ENCODE measurements at regions not wholly inside any gene's neighbourhood (a gene's known extent, or its start where the extent isn't known, plus 50 kb on each side); places are given as distances from the start of the nearest gene placed in this dataset.

DNA sequence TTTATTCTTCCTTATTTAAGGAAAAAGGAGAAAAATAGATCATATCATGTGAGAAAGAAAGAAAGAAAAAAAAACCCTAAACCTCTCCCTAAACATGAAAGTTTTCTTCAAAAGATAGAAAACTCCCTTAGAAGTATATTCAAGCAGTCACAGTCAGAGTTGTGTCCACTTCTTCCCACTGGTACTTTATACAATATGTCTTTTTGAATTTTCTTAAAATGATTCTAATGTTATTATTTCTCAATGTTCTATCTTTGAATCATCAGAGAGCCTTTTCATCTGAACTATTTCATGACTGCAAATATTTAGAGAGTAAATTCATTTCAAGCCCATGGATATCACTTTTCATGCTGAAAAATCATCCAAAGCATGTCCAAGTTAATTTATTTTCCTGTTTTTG lies 205.2 kb upstream of the SPOPL start:
- H3K36me3 ChIP-seq (ENCODE audit: low read depth) = no peaks in the 10 kb centered on the region
- no peaks in the 10 kb centered on the region for H3K79me2 ChIP-seq (ENCODE audit: insufficient read depth)
- no peaks in the 10 kb centered on the region for H3K27me3 ChIP-seq (replicated peaks; ENCODE audit: insufficient read depth)
- no peaks in the 10 kb centered on the region for H3F3A ChIP-seq (ENCODE audit: insufficient read depth)
- no peak overlapping the region for H3K9ac ChIP-seq
- H3K4me1 ChIP-seq (ENCODE audit: insufficient read depth) = no peaks in the 10 kb centered on the region
- no peak overlapping the region for H2AFZ ChIP-seq
- TF ChIP-seq EZH2 (IDR thresholded peaks at IDR 0.05; ENCODE audit: insufficient read depth, poor library complexity, severe bottlenecking) (no peak), EZH2phosphoT487 (IDR thresholded peaks at IDR 0.05; ENCODE audit: insufficient read depth, low read depth) (no peak)
- H3K9me2 ChIP-seq (ENCODE audit: insufficient read depth) = no peaks in the 10 kb centered on the region
- no peaks in the 10 kb centered on the region for H3K9me3 ChIP-seq (ENCODE audit: low read depth)
- H3K27ac ChIP-seq = no peak overlapping the region
- no peak for DNase-seq
- in situ Hi-C loops (cut with MboI) = no loop called here
- H3K4me3 ChIP-seq = no peak overlapping the region
- H4K20me1 ChIP-seq (ENCODE audit: insufficient read depth) = no peaks in the 10 kb centered on the region
- H3K4me2 ChIP-seq (ENCODE audit: unreplicated experiment) = no peak overlapping the region

GRCh38 chr2:138298120-138298814 lies 203.3 kb upstream of the SPOPL start:
- DNase-seq = no peak
- in situ Hi-C loops (cut with MboI) = no loop called here

GRCh38 chr2:138298900-138299299 lies 202.7 kb upstream of the SPOPL start:
- H2AFZ ChIP-seq = no peak overlapping the region
- DNase-seq = no peak
- no peaks in the 10 kb centered on the region for H3K79me2 ChIP-seq (ENCODE audit: insufficient read depth)
- no peaks in the 10 kb centered on the region for H3K36me3 ChIP-seq (ENCODE audit: low read depth)
- in situ Hi-C loops (cut with MboI) = no loop called here
- H3K4me2 ChIP-seq (ENCODE audit: unreplicated experiment) = no peak overlapping the region
- TF ChIP-seq EZH2phosphoT487 (IDR thresholded peaks at IDR 0.05; ENCODE audit: insufficient read depth, low read depth) (no peak), EZH2 (IDR thresholded peaks at IDR 0.05; ENCODE audit: insufficient read depth, poor library complexity, severe bottlenecking) (no peak)
- no peaks in the 10 kb centered on the region for H3K9me3 ChIP-seq (ENCODE audit: low read depth)
- no peak overlapping the region for H3K27ac ChIP-seq
- no peak overlapping the region for H3K9ac ChIP-seq
- H4K20me1 ChIP-seq (ENCODE audit: insufficient read depth) = no peaks in the 10 kb centered on the region
- H3K4me1 ChIP-seq (ENCODE audit: insufficient read depth) = no peaks in the 10 kb centered on the region
- H3K27me3 ChIP-seq (replicated peaks; ENCODE audit: insufficient read depth) = no peaks in the 10 kb centered on the region
- H3K9me2 ChIP-seq (ENCODE audit: insufficient read depth) = no peaks in the 10 kb centered on the region
- H3K4me3 ChIP-seq = no peak overlapping the region
- no peaks in the 10 kb centered on the region for H3F3A ChIP-seq (ENCODE audit: insufficient read depth)
- 92 to 95% methylated on average over 3 of the region's 3 CpGs for WGBS, 2 experiments (ENCODE audit: low coverage in 1 of 2, low lambda C conversion rate in 2 of 2, missing lambda C conversion rate in 2 of 2)

More at GRCh38 chr2:138298120-138298814, 203.3 kb upstream of the SPOPL start:
- H3K27me3 ChIP-seq (replicated peaks; ENCODE audit: insufficient read depth) = no peaks in the 10 kb centered on the region
- H4K20me1 ChIP-seq (ENCODE audit: insufficient read depth) = no peaks in the 10 kb centered on the region
- no peak overlapping the region for H3K4me2 ChIP-seq (ENCODE audit: unreplicated experiment)
- no peaks in the 10 kb centered on the region for H3K9me3 ChIP-seq (ENCODE audit: low read depth)
- no peaks in the 10 kb centered on the region for H3K36me3 ChIP-seq (ENCODE audit: low read depth)
- no peaks in the 10 kb centered on the region for H3K79me2 ChIP-seq (ENCODE audit: insufficient read depth)
- TF ChIP-seq EZH2 (IDR thresholded peaks at IDR 0.05; ENCODE audit: insufficient read depth, poor library complexity, severe bottlenecking) = no peak
- TF ChIP-seq EZH2phosphoT487 (IDR thresholded peaks at IDR 0.05; ENCODE audit: insufficient read depth, low read depth) = no peak
- H3K4me1 ChIP-seq (ENCODE audit: insufficient read depth) = no peaks in the 10 kb centered on the region
- no peak overlapping the region for H3K27ac ChIP-seq
- no peaks in the 10 kb centered on the region for H3F3A ChIP-seq (ENCODE audit: insufficient read depth)
- WGBS, 2 experiments (ENCODE audit: low coverage in 1 of 2, low lambda C conversion rate in 2 of 2, missing lambda C conversion rate in 2 of 2) = 88% methylated on average over 11 of the region's 11 CpGs
- H2AFZ ChIP-seq = no peak overlapping the region
- no peaks in the 10 kb centered on the region for H3K9me2 ChIP-seq (ENCODE audit: insufficient read depth)
- no peak overlapping the region for H3K4me3 ChIP-seq
- no peak overlapping the region for H3K9ac ChIP-seq

DNA sequence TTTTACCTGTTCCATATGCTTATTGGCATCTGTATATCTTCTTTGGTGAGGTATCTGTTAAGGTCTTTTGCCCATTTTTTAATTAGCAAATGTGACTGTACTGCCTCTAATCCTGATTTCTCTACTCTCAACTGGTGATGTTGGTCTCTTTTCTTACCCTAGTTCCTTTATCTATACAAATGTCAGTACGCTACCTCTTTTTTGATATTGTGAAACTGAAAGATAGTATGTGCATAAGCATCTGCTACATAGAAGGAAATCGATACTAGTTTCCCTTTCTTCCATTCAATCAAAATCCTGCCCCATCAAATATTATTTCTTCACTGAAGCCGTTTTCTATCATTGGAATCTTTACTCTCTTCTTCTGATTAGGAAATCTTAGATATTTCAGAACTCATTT lies 194.9 kb upstream of the SPOPL start:
- no peak overlapping the region for H3K4me3 ChIP-seq
- no peaks in the 10 kb centered on the region for H3K79me2 ChIP-seq (ENCODE audit: insufficient read depth)
- H3K27ac ChIP-seq = no peak overlapping the region
- H4K20me1 ChIP-seq (ENCODE audit: insufficient read depth) = no peaks in the 10 kb centered on the region
- H3F3A ChIP-seq (ENCODE audit: insufficient read depth) = no peaks in the 10 kb centered on the region
- H2AFZ ChIP-seq = no peak overlapping the region
- H3K36me3 ChIP-seq (ENCODE audit: low read depth) = no peaks in the 10 kb centered on the region
- H3K4me1 ChIP-seq (ENCODE audit: insufficient read depth) = no peaks in the 10 kb centered on the region
- H3K27me3 ChIP-seq (replicated peaks; ENCODE audit: insufficient read depth) = no peaks in the 10 kb centered on the region
- TF ChIP-seq EZH2 (IDR thresholded peaks at IDR 0.05; ENCODE audit: insufficient read depth, poor library complexity, severe bottlenecking) = no peak
- no peak for TF ChIP-seq EZH2phosphoT487 (IDR thresholded peaks at IDR 0.05; ENCODE audit: insufficient read depth, low read depth)
- H3K9me3 ChIP-seq (ENCODE audit: low read depth) = no peaks in the 10 kb centered on the region
- DNase-seq = no peak
- H3K9me2 ChIP-seq (ENCODE audit: insufficient read depth) = no peaks in the 10 kb centered on the region
- 69 to 75% methylated on average over 3 of the region's 3 CpGs for WGBS, 2 experiments (ENCODE audit: low coverage in 1 of 2, low lambda C conversion rate in 2 of 2, missing lambda C conversion rate in 2 of 2)
- H3K4me2 ChIP-seq (ENCODE audit: unreplicated experiment) = no peak overlapping the region
- no peak overlapping the region for H3K9ac ChIP-seq
- in situ Hi-C loops (cut with MboI) = no loop called here

- H3K4me2 ChIP-seq (ENCODE audit: unreplicated experiment) = no peak overlapping the region
- no peak overlapping the region for H3K9ac ChIP-seq
- H3K4me1 ChIP-seq (ENCODE audit: insufficient read depth) = no peaks in the 10 kb centered on the region
- H4K20me1 ChIP-seq (ENCODE audit: insufficient read depth) = no peaks in the 10 kb centered on the region
- no peak for TF ChIP-seq EZH2phosphoT487 (IDR thresholded peaks at IDR 0.05; ENCODE audit: insufficient read depth, low read depth)
- no peaks in the 10 kb centered on the region for H3K36me3 ChIP-seq (ENCODE audit: low read depth)
- no peak overlapping the region for H2AFZ ChIP-seq
- no peaks in the 10 kb centered on the region for H3F3A ChIP-seq (ENCODE audit: insufficient read depth)
- no peak overlapping the region for H3K4me3 ChIP-seq
- H3K27me3 ChIP-seq (replicated peaks; ENCODE audit: insufficient read depth) = no peaks in the 10 kb centered on the region
- no peak overlapping the region for H3K27ac ChIP-seq
- WGBS, 2 experiments (ENCODE audit: low coverage in 1 of 2, low lambda C conversion rate in 2 of 2, missing lambda C conversion rate in 2 of 2) = 23 to 36% methylated on average over 1 of the region's 1 CpG
- no peaks in the 10 kb centered on the region for H3K79me2 ChIP-seq (ENCODE audit: insufficient read depth)
- DNase-seq = no peak
- no peaks in the 10 kb centered on the region for H3K9me3 ChIP-seq (ENCODE audit: low read depth)
- H3K9me2 ChIP-seq (ENCODE audit: insufficient read depth) = no peaks in the 10 kb centered on the region
- in situ Hi-C loops (cut with MboI) = no loop called here
These were observed 194.5 kb upstream of the SPOPL start for GRCh38 chr2:138307099-138307498.

All from GM23248 (cell line).